Left forelimb (tissue), 1 donor: ENCODE measurements at regions not wholly inside any gene's neighbourhood (a gene's known extent, or its start where the extent isn't known, plus 50 kb on each side); places are given as distances from the start of the nearest gene placed in this dataset.
"Not testable (repeated sequence)": the region's sequence is repeated elsewhere in the genome, so short reads cannot be mapped to it uniquely, and the experiment has no call there.

ENCODE experiments used
- DNase-seq: peaks from one replicate; pipeline ENCODE4 v3.0.0-alpha.2; 2018; ENCODE audit warnings: low spot score

GRCh38 chr12:131378176-131378842 lies 332.6 kb upstream of the SFSWAP start:
- peak; percentile 40 for DNase-seq

GRCh38 chr12:131378861-131379665 lies 331.8 kb upstream of the SFSWAP start:
- peak; percentile 55 for DNase-seq

GRCh38 chr12:131379738-131380137 lies 331.2 kb upstream of the SFSWAP start:
- DNase-seq = peak; percentile 34

GRCh38 chr12:131380220-131380964 lies 330.5 kb upstream of the SFSWAP start:
- DNase-seq = no peak

- DNase-seq = no peak
Observed at GRCh38 chr12:131380965-131381705, 329.8 kb upstream of the SFSWAP start.

- no peak for DNase-seq
Observed at GRCh38 chr12:131381716-131382430, 329.0 kb upstream of the SFSWAP start.

- peak; percentile 28 for DNase-seq
Observed at GRCh38 chr12:131383291-131383690, 327.6 kb upstream of the SFSWAP start.

- peak; percentile 48 for DNase-seq
Observed at GRCh38 chr12:131383741-131384543, 326.9 kb upstream of the SFSWAP start.

- no peak for DNase-seq
Observed at GRCh38 chr12:131384544-131384855, 326.4 kb upstream of the SFSWAP start.

- DNase-seq = no peak
Observed at GRCh38 chr12:131385313-131386166, 325.4 kb upstream of the SFSWAP start.

- no peak for DNase-seq
Observed at GRCh38 chr12:131386167-131386521, 324.7 kb upstream of the SFSWAP start.

- DNase-seq = no peak
Observed at GRCh38 chr12:131386781-131387180, 324.1 kb upstream of the SFSWAP start.

- no peak for DNase-seq
Observed at GRCh38 chr12:131387281-131388163, 323.4 kb upstream of the SFSWAP start.

GRCh38 chr12:131388164-131389053 lies 322.5 kb upstream of the SFSWAP start:
- DNase-seq = not testable (repeated sequence)

- DNase-seq = no peak
Observed at GRCh38 chr12:131389054-131390013, 321.6 kb upstream of the SFSWAP start.
